Natural killer cell (primary cell): ENCODE measurements at regions not wholly inside any gene's neighbourhood (a gene's known extent, or its start where the extent isn't known, plus 50 kb on each side); places are given as distances from the start of the nearest gene placed in this dataset.

Experiments
- ATAC-seq, 3 donors: fragments of 150-1000 bp in 2 of 3; fragments of 200-7000 bp in 1 of 3; cut with Tn5 transposase; 1 replicate in 1 of 3; 2 replicates in 2 of 3; pipeline ENCODE4 v1.10.0; 2021; ENCODE audit warnings: mild to moderate bottlenecking in 2 of 3, moderate library complexity in 2 of 3
- DNase-seq, 2 donors: peaks; one replicate each; pipeline versions ENCODE4 v3.0.0 to v3.0.0-alpha.2; 2013 to 2021; ENCODE audit warnings: mixed read lengths in 1 of 2
- H3K27ac ChIP-seq: one replicate; pipeline ENCODE4 v1.5.1; 2013; ENCODE audit warnings: mild to moderate bottlenecking, low read length
- H3K27me3 ChIP-seq: one replicate; pipeline ENCODE4 v1.6.1; 2013; ENCODE audit warnings: low read length; ENCODE audit not compliant: control insufficient read depth, insufficient read depth
- H3K36me3 ChIP-seq: one replicate; pipeline ENCODE4 v1.6.1; 2013; ENCODE audit warnings: low read length; ENCODE audit not compliant: control insufficient read depth, insufficient read depth
- H3K4me1 ChIP-seq: one replicate; pipeline ENCODE4 v1.6.1; 2013; ENCODE audit warnings: low read length; ENCODE audit not compliant: control insufficient read depth, insufficient read depth
- H3K4me3 ChIP-seq: one replicate; pipeline ENCODE4 v1.5.1; 2013; ENCODE audit warnings: low read length
- H3K9me3 ChIP-seq: one replicate; pipeline ENCODE4 v1.6.1; 2013; ENCODE audit warnings: low read length; ENCODE audit not compliant: control insufficient read depth, insufficient read depth
- H3K27ac Mint-ChIP-seq, 2 donors: one replicate each; pipeline ENCODE4 v1.8.0; 2022; ENCODE audit warnings: mild to moderate bottlenecking in 2 of 2, mixed read lengths in 2 of 2, moderate library complexity in 1 of 2
- H3K27me3 Mint-ChIP-seq, 2 donors: one replicate each; pipeline ENCODE4 v1.8.0; 2022; ENCODE audit warnings: low read depth in 2 of 2, mixed read lengths in 2 of 2
- H3K36me3 Mint-ChIP-seq: one replicate; pipeline ENCODE4 v1.8.0; 2022; ENCODE audit warnings: mixed read lengths
- H3K4me1 Mint-ChIP-seq, 2 donors: one replicate each; pipeline ENCODE4 v1.8.0; 2022; ENCODE audit warnings: mixed read lengths in 2 of 2
- H3K4me3 Mint-ChIP-seq: one replicate; pipeline ENCODE4 v1.8.0; 2022; ENCODE audit warnings: mild to moderate bottlenecking, moderate library complexity, mixed read lengths
- H3K9me3 Mint-ChIP-seq, 2 donors: one replicate each; pipeline ENCODE4 v1.8.0; 2022; ENCODE audit warnings: mixed read lengths in 2 of 2
- WGBS: methylation state at CpG from one replicate; pipeline ENCODE4 v1.1.7; 2013; ENCODE audit warnings: missing lambda C conversion rate; ENCODE audit not compliant: insufficient coverage; 5-methylcytosine and 5-hydroxymethylcytosine counted together
- intact Hi-C: fragments of 100-400 bp; cut with micrococcal nuclease; formaldehyde crosslinking; loops from one replicate; pipeline ENCODE4 v1.14.2; 2022
- TF ChIP-seq, protein P1 (sequence below): fragments of 200-600 bp; IDR thresholded peaks from one replicate; pipeline ENCODE4 v1.8.0; 2022; ENCODE audit warnings: antibody characterized with exemption

DNA sequence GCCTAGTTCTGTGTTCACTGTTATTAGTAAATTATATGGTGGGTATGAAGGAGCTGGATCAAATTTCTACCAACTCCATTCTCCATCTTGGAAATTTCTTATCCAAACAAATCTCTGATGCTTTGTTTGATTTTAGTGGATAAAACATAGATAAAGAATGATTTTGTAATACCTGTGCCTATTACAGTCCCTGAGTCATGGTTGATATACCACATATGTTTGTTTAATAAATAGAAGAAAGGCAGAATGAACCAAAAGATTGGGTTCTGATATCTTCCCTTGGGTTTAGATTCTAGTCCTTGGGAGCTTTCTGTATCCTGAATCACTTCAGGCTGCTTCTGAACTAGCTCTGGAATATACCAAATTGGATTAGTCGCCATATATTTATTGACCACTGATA lies 203.6 kb downstream of the PDCD6IP start:
- no peak overlapping the region for H3K27ac Mint-ChIP-seq
- Histone ChIP-seq H3K27ac (no peak overlapping the region), H3K4me3 (no peak overlapping the region), H3K27me3 (no peaks in the 10 kb centered on the region), H3K4me1 (no peaks in the 10 kb centered on the region), H3K36me3 (no peaks in the 10 kb centered on the region), H3K9me3 (no peaks in the 10 kb centered on the region)
- 100% methylated on average over 1 of the region's 1 CpG for WGBS
- H3K4me3 Mint-ChIP-seq, result no peak overlapping the region
- intact Hi-C loops, result no loop called here
- TF ChIP-seq, protein P1, sequence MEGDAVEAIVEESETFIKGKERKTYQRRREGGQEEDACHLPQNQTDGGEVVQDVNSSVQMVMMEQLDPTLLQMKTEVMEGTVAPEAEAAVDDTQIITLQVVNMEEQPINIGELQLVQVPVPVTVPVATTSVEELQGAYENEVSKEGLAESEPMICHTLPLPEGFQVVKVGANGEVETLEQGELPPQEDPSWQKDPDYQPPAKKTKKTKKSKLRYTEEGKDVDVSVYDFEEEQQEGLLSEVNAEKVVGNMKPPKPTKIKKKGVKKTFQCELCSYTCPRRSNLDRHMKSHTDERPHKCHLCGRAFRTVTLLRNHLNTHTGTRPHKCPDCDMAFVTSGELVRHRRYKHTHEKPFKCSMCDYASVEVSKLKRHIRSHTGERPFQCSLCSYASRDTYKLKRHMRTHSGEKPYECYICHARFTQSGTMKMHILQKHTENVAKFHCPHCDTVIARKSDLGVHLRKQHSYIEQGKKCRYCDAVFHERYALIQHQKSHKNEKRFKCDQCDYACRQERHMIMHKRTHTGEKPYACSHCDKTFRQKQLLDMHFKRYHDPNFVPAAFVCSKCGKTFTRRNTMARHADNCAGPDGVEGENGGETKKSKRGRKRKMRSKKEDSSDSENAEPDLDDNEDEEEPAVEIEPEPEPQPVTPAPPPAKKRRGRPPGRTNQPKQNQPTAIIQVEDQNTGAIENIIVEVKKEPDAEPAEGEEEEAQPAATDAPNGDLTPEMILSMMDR, result no peak
- no peaks in the 10 kb centered on the region for H3K27me3 Mint-ChIP-seq
- DNase-seq (no peak), ATAC-seq (no peak)
- H3K9me3 Mint-ChIP-seq, result no peaks in the 10 kb centered on the region
- no peaks in the 10 kb centered on the region for H3K4me1 Mint-ChIP-seq
- H3K36me3 Mint-ChIP-seq, result no peaks in the 10 kb centered on the region

DNA sequence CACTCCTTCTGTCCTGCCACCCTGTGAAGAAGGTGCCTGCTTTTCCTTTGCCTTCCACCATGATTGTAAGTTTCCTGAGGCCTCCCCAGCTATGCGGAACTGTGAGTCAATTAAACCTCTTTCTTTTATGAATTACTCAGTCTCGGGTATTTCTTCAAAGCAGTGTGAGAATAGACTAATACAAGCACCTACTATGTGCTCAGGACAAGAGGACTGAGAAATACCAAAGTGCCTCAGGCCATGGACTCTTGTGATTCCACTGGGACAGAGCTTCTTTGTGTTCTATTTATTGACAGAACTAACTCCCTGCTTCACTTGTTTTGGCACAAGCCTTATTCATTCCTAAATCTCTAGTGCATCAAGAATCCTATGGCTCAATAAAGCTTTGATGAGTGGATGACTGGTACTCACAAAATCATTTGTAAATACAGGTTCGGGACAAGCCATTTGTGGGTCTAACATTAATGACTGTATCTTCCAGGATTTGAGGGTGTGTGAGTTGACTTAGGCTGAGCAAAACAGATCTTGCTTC lies 204.2 kb downstream of the PDCD6IP start:
- Mint-ChIP-seq H3K27me3 (no peaks in the 10 kb centered on the region), H3K4me1 (no peaks in the 10 kb centered on the region), H3K4me3 (no peak overlapping the region), H3K9me3 (no peaks in the 10 kb centered on the region), H3K36me3 (no peaks in the 10 kb centered on the region), H3K27ac (no peak overlapping the region)
- Histone ChIP-seq H3K9me3 (no peaks in the 10 kb centered on the region), H3K36me3 (no peaks in the 10 kb centered on the region), H3K27me3 (no peaks in the 10 kb centered on the region), H3K27ac (no peak overlapping the region), H3K4me1 (no peaks in the 10 kb centered on the region), H3K4me3 (no peak overlapping the region)
- intact Hi-C loops, result no loop called here
- WGBS, result 90% methylated on average over 2 of the region's 3 CpGs
- ATAC-seq, result no peak
- DNase-seq, result no peak
- TF ChIP-seq, protein P1, result no peak

DNA sequence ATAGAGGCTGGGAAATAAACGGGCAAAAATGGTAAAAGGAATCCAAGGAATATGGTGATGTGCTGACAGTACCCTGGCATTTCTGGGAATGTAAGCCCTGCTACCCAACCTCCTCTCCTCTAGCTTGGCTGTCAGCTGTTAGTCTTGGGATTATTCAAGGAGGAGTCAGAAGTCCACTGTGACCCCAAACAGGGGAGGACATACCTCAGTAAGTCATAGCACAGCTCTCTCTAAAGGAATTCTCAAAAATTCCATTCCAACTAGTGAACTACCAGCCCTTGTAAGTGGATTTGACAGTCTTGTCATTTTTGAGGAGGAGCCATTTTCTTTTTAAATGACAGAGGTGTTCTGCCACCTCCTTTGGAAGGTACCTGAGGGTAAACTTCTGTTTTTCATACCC lies 207.5 kb downstream of the PDCD6IP start:
- Histone ChIP-seq H3K4me1 (no peaks in the 10 kb centered on the region), H3K9me3 (no peaks in the 10 kb centered on the region), H3K27ac (no peak overlapping the region), H3K4me3 (no peak overlapping the region), H3K36me3 (no peaks in the 10 kb centered on the region), H3K27me3 (no peaks in the 10 kb centered on the region)
- H3K27me3 Mint-ChIP-seq, result no peaks in the 10 kb centered on the region
- H3K36me3 Mint-ChIP-seq, result no peaks in the 10 kb centered on the region
- H3K27ac Mint-ChIP-seq, result no peak overlapping the region
- H3K9me3 Mint-ChIP-seq, result no peaks in the 10 kb centered on the region
- H3K4me1 Mint-ChIP-seq, result no peaks in the 10 kb centered on the region
- WGBS, result 100% methylated on average over 1 of the region's 1 CpG
- DNase-seq, result no peak
- intact Hi-C loops, result no loop called here
- H3K4me3 Mint-ChIP-seq, result no peak overlapping the region
- no peak for ATAC-seq
- TF ChIP-seq, protein P1, result no peak

DNA sequence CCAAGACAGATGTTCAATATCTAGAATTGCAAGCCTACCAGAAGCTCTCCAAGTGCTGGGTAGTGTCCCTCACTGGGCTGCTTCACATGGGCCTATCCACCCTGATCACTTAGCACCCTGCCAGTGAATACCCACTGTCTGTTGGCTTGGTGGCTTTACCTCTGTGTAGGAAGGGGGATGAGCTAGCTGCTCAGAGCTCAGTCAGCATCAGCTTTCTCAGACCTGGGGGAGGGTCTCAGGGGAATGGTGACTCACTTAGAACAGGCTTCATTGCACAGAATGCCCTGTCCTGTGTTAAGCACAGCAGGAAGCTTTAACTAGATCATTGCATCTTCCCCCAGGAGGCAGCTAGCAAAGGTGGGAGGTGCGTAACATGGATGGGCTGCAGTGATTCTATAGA lies 209.8 kb downstream of the PDCD6IP start:
- no peaks in the 10 kb centered on the region for H3K27me3 ChIP-seq
- no peaks in the 10 kb centered on the region for H3K4me1 ChIP-seq
- no peaks in the 10 kb centered on the region for H3K9me3 ChIP-seq
- H3K36me3 ChIP-seq, result no peaks in the 10 kb centered on the region
- no peak overlapping the region for H3K4me3 Mint-ChIP-seq
- H3K27ac Mint-ChIP-seq, result no peak overlapping the region
- no peaks in the 10 kb centered on the region for H3K27me3 Mint-ChIP-seq
- H3K4me1 Mint-ChIP-seq, result no peaks in the 10 kb centered on the region
- 83% methylated on average over 1 of the region's 1 CpG for WGBS
- no peaks in the 10 kb centered on the region for H3K36me3 Mint-ChIP-seq
- intact Hi-C loops, result no loop called here
- no peak for ATAC-seq
- no peak overlapping the region for H3K4me3 ChIP-seq
- TF ChIP-seq, protein P1, result no peak
- H3K9me3 Mint-ChIP-seq, result no peaks in the 10 kb centered on the region
- no peak for DNase-seq
- no peak overlapping the region for H3K27ac ChIP-seq
